ENCODE measurements at regions not wholly inside any gene's neighbourhood (a gene's known extent, or its start where the extent isn't known, plus 50 kb on each side); places are given as distances from the start of the nearest gene placed in this dataset.

GRCh38 chr5:44486591-44486990, 97.4 kb upstream of the FGF10 start:
- CTCF ChIA-PET = no interaction called here
- H3K9me3 ChIP-seq = no peaks in the 10 kb centered on the region
- no peak for DNase-seq
- H4K20me1 ChIP-seq (ENCODE audit: insufficient read depth) = no peaks in the 10 kb centered on the region
- H2AFZ ChIP-seq (ENCODE audit: low read depth) = no peak overlapping the region
- no peak overlapping the region for H3K9ac ChIP-seq
- H3K36me3 ChIP-seq (replicated peaks in 1 of 2; ENCODE audit: control insufficient read depth in 1 of 2, insufficient read depth in 2 of 2, low read length in 1 of 2) = no peaks in the 10 kb centered on the region
- WGBS (ENCODE audit: low lambda C conversion rate) = 2% methylated on average over 1 of the region's 1 CpG
- H3F3A ChIP-seq (replicated peaks; ENCODE audit: insufficient read depth) = no peaks in the 10 kb centered on the region
- H3K4me2 ChIP-seq = no peak overlapping the region
- POLR2A ChIA-PET = no interaction called here
- no peaks in the 10 kb centered on the region for H3K4me1 ChIP-seq (ENCODE audit: control insufficient read depth in 1 of 2, insufficient read depth in 2 of 2, low read depth in 1 of 2, low read length in 1 of 2)
- no peaks in the 10 kb centered on the region for H3K79me2 ChIP-seq (ENCODE audit: insufficient read depth)
- no peak for TF ChIP-seq GABPA (IDR thresholded peaks at IDR 0.05; ENCODE audit: low read depth)
- TF ChIP-seq, protein P1, sequence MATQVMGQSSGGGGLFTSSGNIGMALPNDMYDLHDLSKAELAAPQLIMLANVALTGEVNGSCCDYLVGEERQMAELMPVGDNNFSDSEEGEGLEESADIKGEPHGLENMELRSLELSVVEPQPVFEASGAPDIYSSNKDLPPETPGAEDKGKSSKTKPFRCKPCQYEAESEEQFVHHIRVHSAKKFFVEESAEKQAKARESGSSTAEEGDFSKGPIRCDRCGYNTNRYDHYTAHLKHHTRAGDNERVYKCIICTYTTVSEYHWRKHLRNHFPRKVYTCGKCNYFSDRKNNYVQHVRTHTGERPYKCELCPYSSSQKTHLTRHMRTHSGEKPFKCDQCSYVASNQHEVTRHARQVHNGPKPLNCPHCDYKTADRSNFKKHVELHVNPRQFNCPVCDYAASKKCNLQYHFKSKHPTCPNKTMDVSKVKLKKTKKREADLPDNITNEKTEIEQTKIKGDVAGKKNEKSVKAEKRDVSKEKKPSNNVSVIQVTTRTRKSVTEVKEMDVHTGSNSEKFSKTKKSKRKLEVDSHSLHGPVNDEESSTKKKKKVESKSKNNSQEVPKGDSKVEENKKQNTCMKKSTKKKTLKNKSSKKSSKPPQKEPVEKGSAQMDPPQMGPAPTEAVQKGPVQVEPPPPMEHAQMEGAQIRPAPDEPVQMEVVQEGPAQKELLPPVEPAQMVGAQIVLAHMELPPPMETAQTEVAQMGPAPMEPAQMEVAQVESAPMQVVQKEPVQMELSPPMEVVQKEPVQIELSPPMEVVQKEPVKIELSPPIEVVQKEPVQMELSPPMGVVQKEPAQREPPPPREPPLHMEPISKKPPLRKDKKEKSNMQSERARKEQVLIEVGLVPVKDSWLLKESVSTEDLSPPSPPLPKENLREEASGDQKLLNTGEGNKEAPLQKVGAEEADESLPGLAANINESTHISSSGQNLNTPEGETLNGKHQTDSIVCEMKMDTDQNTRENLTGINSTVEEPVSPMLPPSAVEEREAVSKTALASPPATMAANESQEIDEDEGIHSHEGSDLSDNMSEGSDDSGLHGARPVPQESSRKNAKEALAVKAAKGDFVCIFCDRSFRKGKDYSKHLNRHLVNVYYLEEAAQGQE (IDR thresholded peaks at IDR 0.05; ENCODE audit: low read depth, low read length) = no peak
- TF ChIP-seq GATA2 (CRISPR knock-in tag; IDR thresholded peaks at IDR 0.05) = no peak
- TF ChIP-seq TCF12 (IDR thresholded peaks at IDR 0.05) = no peak
- TF ChIP-seq CHD2 (IDR thresholded peaks at IDR 0.05; ENCODE audit: low read length, partially characterized antibody) = no peak
- TF ChIP-seq SMC3 (IDR thresholded peaks at IDR 0.05; ENCODE audit: low read depth, low read length) = no peak
- no peak for TF ChIP-seq JUND (IDR thresholded peaks at IDR 0.05)
- no peak for TF ChIP-seq NRF1 (IDR thresholded peaks at IDR 0.05; ENCODE audit: low read depth, low read length)
- TF ChIP-seq, protein P2, sequence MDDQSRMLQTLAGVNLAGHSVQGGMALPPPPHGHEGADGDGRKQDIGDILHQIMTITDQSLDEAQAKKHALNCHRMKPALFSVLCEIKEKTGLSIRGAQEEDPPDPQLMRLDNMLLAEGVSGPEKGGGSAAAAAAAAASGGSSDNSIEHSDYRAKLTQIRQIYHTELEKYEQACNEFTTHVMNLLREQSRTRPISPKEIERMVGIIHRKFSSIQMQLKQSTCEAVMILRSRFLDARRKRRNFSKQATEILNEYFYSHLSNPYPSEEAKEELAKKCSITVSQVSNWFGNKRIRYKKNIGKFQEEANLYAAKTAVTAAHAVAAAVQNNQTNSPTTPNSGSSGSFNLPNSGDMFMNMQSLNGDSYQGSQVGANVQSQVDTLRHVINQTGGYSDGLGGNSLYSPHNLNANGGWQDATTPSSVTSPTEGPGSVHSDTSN (IDR thresholded peaks at IDR 0.05) = no peak
- TF ChIP-seq FOSL2 (IDR thresholded peaks at IDR 0.05; ENCODE audit: borderline replicate concordance, low read depth) = no peak
- TF ChIP-seq FOXM1 (IDR thresholded peaks at IDR 0.05; ENCODE audit: low read depth) = no peak
- TF ChIP-seq TAF1 (IDR thresholded peaks at IDR 0.05; ENCODE audit: borderline replicate concordance, low read depth, low read length) = no peak
- no peak for TF ChIP-seq POLR2AphosphoS5 (IDR thresholded peaks at IDR 0.05; ENCODE audit: low read depth, low read length)
- no peak for TF ChIP-seq USF2 (IDR thresholded peaks at IDR 0.05; ENCODE audit: borderline replicate concordance, low read depth, low read length)
- H3K9me2 ChIP-seq = 0 out of 2 replicates have a peak, but pooled peaks cover 2% of the 10 kb centered on the region
- H3K4me3 ChIP-seq (ENCODE audit: low read depth in 2 of 2, low read length in 1 of 2) = no peak overlapping the region
- no peaks in the 10 kb centered on the region for H3K27me3 ChIP-seq (ENCODE audit: insufficient read depth)
- H3K27ac ChIP-seq (ENCODE audit: low read depth in 2 of 2, low read length in 1 of 2) = no peak overlapping the region
